K562 (cell line): ENCODE measurements at regions not wholly inside any gene's neighbourhood (a gene's known extent, or its start where the extent isn't known, plus 50 kb on each side); places are given as distances from the start of the nearest gene placed in this dataset.

Experiments
- CTCF ChIP-seq, 3 experiments: IDR thresholded peaks in 2 of 3; conservative IDR thresholded peaks in 1 of 3; 2 replicates each; pipeline ENCODE4 v1.5.1; 2011 to 2012; ENCODE audit warnings: low read length in 3 of 3, mild to moderate bottlenecking in 3 of 3, control low read depth in 2 of 3, improper control_type of control experiment in 1 of 3, inconsistent platforms in 1 of 3, low read depth in 1 of 3, mixed read lengths in 1 of 3, moderate library complexity in 1 of 3; ENCODE audit not compliant: insufficient read depth in 2 of 3
- L3MBTL2 ChIP-seq: fragments of 450-650 bp; IDR thresholded peaks from 2 replicates; pipeline ENCODE4 v1.6.1; 2016; ENCODE audit warnings: mild to moderate bottlenecking, moderate library complexity
- MNT ChIP-seq, 2 experiments: fragments of 450-650 bp; conservative IDR thresholded peaks; 2 replicates each; pipeline ENCODE4 v1.6.1; 2017; ENCODE audit warnings: mild to moderate bottlenecking in 2 of 2, moderate library complexity in 2 of 2
- MYC ChIP-seq, 2 experiments: fragments of 250-450 bp in 1 of 2; sonication (Bioruptor Pico) in 1 of 2; IDR thresholded peaks; 2 replicates each; pipeline versions ENCODE4 v1.5.1 to v1.6.1; 2012 to 2021; ENCODE audit warnings: low read depth in 2 of 2, borderline replicate concordance in 1 of 2, improper control_type of control experiment in 1 of 2, low read length in 1 of 2, mild to moderate bottlenecking in 1 of 2, moderate library complexity in 1 of 2
- PURB ChIP-seq: sonication (generic); formaldehyde crosslinking; IDR thresholded peaks from 2 replicates; pipeline ENCODE4 v1.9.0; 2021; ENCODE audit warnings: low read depth, mild to moderate bottlenecking, missing genetic modification reagents
- SRF ChIP-seq, 2 experiments: fragments of 250-450, 450-650 bp in 1 of 2; sonication (Bioruptor Pico) in 1 of 2; sonication (generic) in 1 of 2; formaldehyde crosslinking; IDR thresholded peaks; 2 replicates each; pipeline versions ENCODE4 v1.5.0 to v1.5.1; 2020 to 2022; ENCODE audit warnings: mild to moderate bottlenecking in 1 of 2, missing genetic modification reagents in 1 of 2
- ZNF197 ChIP-seq: fragments of 200-800 bp; sonication (Bioruptor generic); IDR thresholded peaks from 2 replicates; pipeline ENCODE4 v1.6.1; 2016; ENCODE audit warnings: low read depth, missing genetic modification characterization, missing compliant biosample characterization
- ZNF263 ChIP-seq: sonication (generic); formaldehyde crosslinking; IDR thresholded peaks from 2 replicates; pipeline ENCODE4 v1.8.0; 2022; ENCODE audit warnings: mild to moderate bottlenecking, missing genetic modification reagents, borderline replicate concordance
- TF ChIP-seq, protein P1 (sequence below): IDR thresholded peaks from 3 replicates; pipeline ENCODE4 v1.6.1; 2011; ENCODE audit warnings: borderline replicate concordance, mild to moderate bottlenecking, moderate library complexity; ENCODE audit not compliant: insufficient read length; ENCODE audit errors: extremely low read depth
- TF ChIP-seq, protein P2 (sequence below), 2 experiments: IDR thresholded peaks; 2 replicates each; pipeline ENCODE4 v1.6.1; 2011; ENCODE audit warnings: borderline replicate concordance in 1 of 2, control low read depth in 1 of 2, low read depth in 1 of 2, low read length in 1 of 2, mild to moderate bottlenecking in 1 of 2, mixed read lengths in 1 of 2, moderate library complexity in 1 of 2; ENCODE audit not compliant: insufficient read depth in 1 of 2, insufficient read length in 1 of 2, poor library complexity in 1 of 2, severe bottlenecking in 1 of 2; ENCODE audit errors: extremely low read depth in 1 of 2
- TF ChIP-seq, protein P3 (sequence below): fragments of 450-650 bp; IDR thresholded peaks from 2 replicates; pipeline ENCODE4 v1.6.1; 2017; ENCODE audit warnings: antibody characterized with exemption, mild to moderate bottlenecking

GRCh38 chr17:81345228-81346089 is 49.8 kb upstream of the BAHCC1 start (continued):
- TF ChIP-seq ZNF197 (CRISPR knock-in tag): 0 out of 2 replicates have a peak, but pooled peaks have one; percentile 14
- 0 out of 2 replicates have a peak, but pooled peaks have one; percentile 46 for TF ChIP-seq ZNF263 (CRISPR knock-in tag)
- TF ChIP-seq SRF (CRISPR knock-in tag; IDR thresholded peaks at IDR 0.05): peak in 1 of 2 experiments; percentile 70; a peak in 2 of 4 replicates
- TF ChIP-seq, protein P1, sequence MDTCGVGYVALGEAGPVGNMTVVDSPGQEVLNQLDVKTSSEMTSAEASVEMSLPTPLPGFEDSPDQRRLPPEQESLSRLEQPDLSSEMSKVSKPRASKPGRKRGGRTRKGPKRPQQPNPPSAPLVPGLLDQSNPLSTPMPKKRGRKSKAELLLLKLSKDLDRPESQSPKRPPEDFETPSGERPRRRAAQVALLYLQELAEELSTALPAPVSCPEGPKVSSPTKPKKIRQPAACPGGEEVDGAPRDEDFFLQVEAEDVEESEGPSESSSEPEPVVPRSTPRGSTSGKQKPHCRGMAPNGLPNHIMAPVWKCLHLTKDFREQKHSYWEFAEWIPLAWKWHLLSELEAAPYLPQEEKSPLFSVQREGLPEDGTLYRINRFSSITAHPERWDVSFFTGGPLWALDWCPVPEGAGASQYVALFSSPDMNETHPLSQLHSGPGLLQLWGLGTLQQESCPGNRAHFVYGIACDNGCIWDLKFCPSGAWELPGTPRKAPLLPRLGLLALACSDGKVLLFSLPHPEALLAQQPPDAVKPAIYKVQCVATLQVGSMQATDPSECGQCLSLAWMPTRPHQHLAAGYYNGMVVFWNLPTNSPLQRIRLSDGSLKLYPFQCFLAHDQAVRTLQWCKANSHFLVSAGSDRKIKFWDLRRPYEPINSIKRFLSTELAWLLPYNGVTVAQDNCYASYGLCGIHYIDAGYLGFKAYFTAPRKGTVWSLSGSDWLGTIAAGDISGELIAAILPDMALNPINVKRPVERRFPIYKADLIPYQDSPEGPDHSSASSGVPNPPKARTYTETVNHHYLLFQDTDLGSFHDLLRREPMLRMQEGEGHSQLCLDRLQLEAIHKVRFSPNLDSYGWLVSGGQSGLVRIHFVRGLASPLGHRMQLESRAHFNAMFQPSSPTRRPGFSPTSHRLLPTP: no peak
- TF ChIP-seq MNT (conservative IDR thresholded peaks at IDR 0.05): peak; percentile 60 to 61; a peak in 3 of 4 replicates
- TF ChIP-seq CTCF (IDR thresholded peaks at IDR 0.05 in 2 of 3, conservative IDR thresholded peaks at IDR 0.05 in 1 of 3; ENCODE audit: insufficient read depth in 2 of 3, low read depth in 1 of 3, low read length in 3 of 3): peak; percentile 15 to 88 (median 41); a peak in 4 of 6 replicates
- TF ChIP-seq, protein P2, sequence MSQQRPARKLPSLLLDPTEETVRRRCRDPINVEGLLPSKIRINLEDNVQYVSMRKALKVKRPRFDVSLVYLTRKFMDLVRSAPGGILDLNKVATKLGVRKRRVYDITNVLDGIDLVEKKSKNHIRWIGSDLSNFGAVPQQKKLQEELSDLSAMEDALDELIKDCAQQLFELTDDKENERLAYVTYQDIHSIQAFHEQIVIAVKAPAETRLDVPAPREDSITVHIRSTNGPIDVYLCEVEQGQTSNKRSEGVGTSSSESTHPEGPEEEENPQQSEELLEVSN (IDR thresholded peaks at IDR 0.05; ENCODE audit: borderline replicate concordance in 1 of 2, extremely low read depth in 1 of 2, insufficient read depth in 1 of 2, insufficient read length in 1 of 2, low read depth in 1 of 2, low read length in 1 of 2, poor library complexity in 1 of 2, severe bottlenecking in 1 of 2): peak; percentile 82 to 91
- TF ChIP-seq L3MBTL2: peak; percentile 86
- no peak; the same call in 1 of the 2 replicates for TF ChIP-seq MYC (IDR thresholded peaks at IDR 0.05; ENCODE audit: low read depth, low read length)
- TF ChIP-seq MYC (CRISPR knock-in tag; IDR thresholded peaks at IDR 0.05; ENCODE audit: borderline replicate concordance, low read depth): peak; percentile 54; the same call in 1 of the 2 replicates
- TF ChIP-seq, protein P3, sequence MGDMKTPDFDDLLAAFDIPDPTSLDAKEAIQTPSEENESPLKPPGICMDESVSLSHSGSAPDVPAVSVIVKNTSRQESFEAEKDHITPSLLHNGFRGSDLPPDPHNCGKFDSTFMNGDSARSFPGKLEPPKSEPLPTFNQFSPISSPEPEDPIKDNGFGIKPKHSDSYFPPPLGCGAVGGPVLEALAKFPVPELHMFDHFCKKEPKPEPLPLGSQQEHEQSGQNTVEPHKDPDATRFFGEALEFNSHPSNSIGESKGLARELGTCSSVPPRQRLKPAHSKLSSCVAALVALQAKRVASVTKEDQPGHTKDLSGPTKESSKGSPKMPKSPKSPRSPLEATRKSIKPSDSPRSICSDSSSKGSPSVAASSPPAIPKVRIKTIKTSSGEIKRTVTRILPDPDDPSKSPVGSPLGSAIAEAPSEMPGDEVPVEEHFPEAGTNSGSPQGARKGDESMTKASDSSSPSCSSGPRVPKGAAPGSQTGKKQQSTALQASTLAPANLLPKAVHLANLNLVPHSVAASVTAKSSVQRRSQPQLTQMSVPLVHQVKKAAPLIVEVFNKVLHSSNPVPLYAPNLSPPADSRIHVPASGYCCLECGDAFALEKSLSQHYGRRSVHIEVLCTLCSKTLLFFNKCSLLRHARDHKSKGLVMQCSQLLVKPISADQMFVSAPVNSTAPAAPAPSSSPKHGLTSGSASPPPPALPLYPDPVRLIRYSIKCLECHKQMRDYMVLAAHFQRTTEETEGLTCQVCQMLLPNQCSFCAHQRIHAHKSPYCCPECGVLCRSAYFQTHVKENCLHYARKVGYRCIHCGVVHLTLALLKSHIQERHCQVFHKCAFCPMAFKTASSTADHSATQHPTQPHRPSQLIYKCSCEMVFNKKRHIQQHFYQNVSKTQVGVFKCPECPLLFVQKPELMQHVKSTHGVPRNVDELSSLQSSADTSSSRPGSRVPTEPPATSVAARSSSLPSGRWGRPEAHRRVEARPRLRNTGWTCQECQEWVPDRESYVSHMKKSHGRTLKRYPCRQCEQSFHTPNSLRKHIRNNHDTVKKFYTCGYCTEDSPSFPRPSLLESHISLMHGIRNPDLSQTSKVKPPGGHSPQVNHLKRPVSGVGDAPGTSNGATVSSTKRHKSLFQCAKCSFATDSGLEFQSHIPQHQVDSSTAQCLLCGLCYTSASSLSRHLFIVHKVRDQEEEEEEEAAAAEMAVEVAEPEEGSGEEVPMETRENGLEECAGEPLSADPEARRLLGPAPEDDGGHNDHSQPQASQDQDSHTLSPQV: 0 out of 2 replicates have a peak, but pooled peaks have one; percentile 60
- TF ChIP-seq PURB (CRISPR knock-in tag): no peak
